ENCODE measurements at regions not wholly inside any gene's neighbourhood (a gene's known extent, or its start where the extent isn't known, plus 50 kb on each side); places are given as distances from the start of the nearest gene placed in this dataset.
A peak's percentile ranks its signal among the peaks of the same experiment; 100 is the strongest.
"Not testable (repeated sequence)": the region's sequence is repeated elsewhere in the genome, so short reads cannot be mapped to it uniquely, and the experiment has no call there.

DNA sequence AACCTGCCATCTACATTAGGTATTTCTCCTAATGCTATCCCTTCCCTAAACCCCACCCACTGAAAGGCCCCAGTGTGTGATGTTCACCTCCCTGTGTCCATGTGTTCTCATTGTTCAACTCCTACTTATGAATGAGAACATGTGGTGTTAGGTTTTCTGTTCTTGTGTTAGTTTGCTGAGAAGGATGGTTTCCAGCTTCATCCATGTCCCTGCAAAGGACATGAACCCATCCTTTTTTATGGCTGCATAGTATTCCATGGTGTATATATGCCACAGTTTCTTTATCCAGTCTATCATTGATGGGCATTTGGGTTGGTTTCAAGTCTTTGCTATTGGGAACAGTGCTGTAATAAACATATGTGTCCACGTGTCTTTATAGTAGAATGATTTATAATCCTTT is 149.2 kb downstream of the PCDH7 start:
- DNase-seq (ENCODE audit: low read depth) = not testable (repeated sequence)

GRCh38 chr4:30870513-30870912 is 150.3 kb downstream of the PCDH7 start:
- DNase-seq (ENCODE audit: low read depth) = no peak

DNA sequence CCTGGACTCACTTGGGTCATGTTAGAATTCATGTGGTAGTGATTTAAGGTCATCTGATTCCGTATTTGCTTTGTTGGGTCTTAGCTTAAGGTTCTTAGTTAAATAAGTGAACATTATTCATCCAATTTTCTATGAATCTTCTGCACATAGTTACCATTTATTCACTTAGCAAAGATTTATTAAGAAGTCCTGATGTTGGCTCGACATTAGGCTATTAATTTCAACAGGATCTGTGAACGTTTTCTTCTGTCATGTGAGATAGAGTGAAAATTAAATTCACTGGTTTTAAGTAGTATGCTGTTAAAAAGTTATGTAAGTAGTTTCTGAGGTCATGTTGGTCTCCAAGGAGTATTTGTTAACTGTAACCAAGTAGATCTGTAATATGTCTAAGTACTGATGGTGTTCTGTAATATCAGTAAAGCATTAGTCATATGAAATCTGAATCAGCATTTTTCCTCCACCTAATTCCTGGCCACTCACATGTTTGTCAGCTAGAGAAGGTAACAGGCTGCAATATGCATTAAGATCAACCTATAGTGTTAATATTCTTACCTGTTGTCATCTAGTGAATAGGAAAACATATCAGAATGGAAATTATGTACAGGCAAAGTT is 155.6 kb downstream of the PCDH7 start:
- peak; percentile 56 for DNase-seq (ENCODE audit: low read depth)

- DNase-seq (ENCODE audit: low read depth) = no peak
Observed at GRCh38 chr4:30879855-30880598, 159.9 kb downstream of the PCDH7 start.

- DNase-seq (ENCODE audit: low read depth) = no peak
Observed at GRCh38 chr4:30881985-30882384, 161.8 kb downstream of the PCDH7 start.

DNA sequence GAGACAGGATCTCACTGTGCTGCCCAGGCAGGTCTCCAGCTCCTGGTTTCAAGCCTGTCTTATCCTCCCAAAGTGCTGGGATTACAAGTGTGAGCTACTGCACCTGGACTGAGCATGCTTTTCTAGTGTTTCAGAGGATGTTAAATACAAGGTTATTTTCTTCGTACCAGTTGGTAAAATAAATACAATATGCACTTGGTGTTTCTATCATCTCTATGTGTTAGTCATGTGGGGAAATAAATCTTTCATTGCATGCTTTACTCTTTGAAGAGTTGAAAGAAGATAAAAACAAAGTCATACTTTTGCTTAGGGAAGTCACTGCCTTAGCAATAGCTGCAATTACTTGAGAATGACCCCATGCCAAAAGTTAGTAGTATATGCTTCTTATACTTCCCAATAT is 162.3 kb downstream of the PCDH7 start:
- DNase-seq (ENCODE audit: low read depth) = no peak

GRCh38 chr4:30882995-30883675 is 163.0 kb downstream of the PCDH7 start:
- DNase-seq (ENCODE audit: low read depth) = no peak

DNA sequence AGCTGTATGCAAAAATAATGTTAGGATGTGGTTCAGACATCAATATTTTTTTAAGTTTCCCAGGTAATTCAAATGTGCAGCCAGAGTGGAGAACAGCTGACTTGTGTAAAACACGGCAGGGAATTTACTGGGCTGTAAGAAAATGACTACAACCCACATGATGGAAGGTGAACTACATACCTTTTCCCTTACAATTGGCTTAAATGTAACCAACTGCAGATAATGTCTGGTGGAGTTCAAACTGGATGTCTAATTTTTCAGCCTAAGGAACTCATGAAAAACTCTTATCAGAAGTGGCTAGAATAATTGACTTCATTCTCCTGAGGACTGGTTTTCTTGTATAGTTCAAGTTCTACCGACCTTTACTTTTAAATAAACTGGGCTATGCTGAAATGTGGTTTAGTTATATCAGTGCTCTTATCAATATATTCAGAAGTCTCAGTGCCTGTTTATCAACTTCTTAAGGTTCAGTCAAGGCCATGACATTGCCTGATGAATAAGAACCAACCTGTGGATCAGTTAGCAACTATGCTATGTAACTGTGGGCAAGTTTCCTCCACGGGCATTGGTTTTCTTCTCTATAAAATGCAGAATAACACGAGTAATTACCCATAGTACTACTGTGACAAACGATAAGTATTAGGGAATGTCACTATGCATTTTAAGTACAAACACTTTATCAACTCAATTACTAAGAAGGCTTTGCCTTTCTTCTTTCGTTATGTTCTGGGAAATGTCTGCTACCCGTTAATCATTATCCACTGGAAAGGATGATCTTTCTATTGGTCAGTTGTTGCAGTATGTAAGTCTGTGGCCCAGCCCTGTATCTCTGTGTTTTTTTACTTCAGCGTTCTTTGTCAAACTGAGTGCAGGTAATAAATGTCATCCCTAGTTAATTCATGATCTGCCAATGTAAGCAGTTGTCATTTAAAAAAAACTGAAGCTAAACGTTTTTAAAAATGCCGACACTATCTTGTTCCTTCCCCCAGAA is 181.6 kb downstream of the PCDH7 start:
- DNase-seq (ENCODE audit: low read depth) = no peak

GRCh38 chr4:30903502-30904214 is 183.5 kb downstream of the PCDH7 start:
- DNase-seq (ENCODE audit: low read depth) = peak; percentile 42

- no peak for DNase-seq (ENCODE audit: low read depth)
Observed at GRCh38 chr4:30904215-30904555, 184.0 kb downstream of the PCDH7 start.

DNA sequence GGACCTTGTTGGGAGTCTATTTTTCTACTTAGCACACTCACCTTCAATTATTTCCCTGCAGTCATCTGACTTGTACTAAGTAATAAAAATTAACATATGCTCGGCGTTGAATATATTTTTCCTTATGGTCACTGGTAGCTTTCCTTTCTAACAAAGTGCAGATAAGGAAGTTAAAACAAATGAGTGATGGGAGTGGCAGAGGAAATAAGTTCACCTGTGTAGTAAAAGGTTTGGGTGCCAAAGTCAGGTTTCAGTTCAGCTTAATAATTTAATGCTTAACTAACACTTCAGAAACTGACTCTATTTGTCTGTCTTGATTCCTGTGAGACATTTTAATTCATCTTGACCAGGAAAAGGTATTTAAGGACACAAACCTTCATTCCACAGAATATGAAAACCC is 184.4 kb downstream of the PCDH7 start:
- no peak for DNase-seq (ENCODE audit: low read depth)

DNA sequence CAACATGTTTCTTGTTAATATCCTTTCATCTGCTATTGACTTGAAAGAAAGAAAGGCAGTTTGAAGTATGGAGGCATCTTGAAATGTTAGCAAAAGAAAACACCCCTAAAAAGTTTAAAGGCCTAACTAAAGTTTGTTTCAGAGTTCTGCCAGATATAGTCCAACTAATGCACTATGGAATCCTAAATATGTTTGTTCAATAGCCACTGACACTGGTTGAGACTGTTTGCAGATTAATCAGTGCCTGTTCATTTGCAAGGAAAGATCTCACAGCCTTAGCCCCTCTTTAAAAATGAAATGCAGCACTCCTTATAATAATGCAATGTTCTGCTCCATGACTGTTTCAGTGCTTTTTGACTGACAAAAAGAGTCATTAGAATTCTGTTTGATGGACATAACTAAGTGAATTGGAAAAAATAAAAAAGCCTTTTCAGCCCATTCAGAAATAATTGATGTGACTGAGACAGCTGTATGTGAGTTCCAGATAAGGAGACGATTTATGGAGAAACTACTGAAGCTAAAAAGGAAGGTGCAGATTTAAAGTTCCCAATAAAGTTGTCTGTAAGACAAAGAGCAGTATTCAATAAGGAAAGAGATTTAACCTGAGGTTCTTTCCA is 192.0 kb downstream of the PCDH7 start:
- DNase-seq (ENCODE audit: low read depth) = peak; percentile 19

DNA sequence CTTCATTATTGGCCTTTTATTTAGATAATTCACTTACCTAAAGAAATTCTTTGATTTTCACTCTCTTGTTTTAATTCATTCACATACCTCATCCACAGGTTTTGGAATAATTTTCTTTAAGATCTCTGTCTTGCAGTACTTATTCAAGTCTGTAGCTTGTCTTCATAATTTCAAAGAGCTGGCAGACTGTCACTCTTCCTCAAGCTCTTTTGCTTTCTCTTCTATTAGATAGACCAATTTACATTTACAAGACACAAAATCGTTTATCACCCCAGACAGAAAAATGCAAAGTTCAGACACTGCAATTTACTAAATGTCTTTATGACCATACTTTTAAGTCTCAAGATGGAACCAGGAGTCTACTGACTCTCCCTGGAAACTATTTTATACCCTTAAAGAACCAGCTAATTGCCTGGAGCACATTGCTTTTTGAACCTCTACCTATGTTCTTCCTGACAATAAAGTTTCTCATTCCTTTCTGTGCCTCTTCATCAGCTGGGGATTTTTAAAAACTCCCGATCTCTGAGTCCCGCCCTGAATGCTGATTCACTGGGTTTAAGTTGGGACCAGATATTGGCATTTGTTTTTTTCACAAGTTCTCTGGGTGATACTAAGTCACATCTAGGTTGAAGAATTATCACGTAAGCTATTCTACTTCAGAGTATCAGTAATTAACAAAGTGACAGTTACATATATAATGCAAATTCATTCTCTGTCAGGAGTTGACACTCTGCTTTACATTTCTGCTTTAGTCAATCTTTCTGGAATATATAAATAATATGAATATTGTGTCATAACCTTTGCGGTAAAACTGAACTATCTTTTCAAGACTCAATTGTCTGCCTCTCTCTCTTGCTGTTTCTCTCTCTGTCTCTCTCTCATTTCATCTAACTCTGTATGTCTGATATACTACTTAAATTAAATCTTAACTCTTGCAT is 196.4 kb downstream of the PCDH7 start:
- DNase-seq (ENCODE audit: low read depth) = no peak

GRCh38 chr4:30917946-30918345 is 197.8 kb downstream of the PCDH7 start:
- DNase-seq (ENCODE audit: low read depth) = no peak

DNA sequence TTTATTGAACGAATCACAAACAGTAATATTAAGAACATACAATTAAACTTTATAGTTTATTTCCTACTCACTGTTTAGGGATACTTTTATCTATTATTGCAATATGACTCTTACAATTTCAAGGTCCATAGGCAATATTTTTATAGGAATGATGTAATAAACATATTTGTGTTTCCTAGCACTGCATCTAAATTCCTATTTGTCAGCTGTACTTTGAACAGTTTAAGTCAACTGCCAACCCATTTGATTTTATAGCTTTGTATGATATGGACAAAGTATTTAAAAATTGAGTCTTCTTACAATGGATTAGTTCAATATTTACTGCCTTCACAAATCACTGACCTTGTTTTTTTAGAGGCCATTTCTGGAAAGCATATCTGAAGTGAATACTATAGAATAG is 199.3 kb downstream of the PCDH7 start:
- no peak for DNase-seq (ENCODE audit: low read depth)

- DNase-seq (ENCODE audit: low read depth) = no peak
Observed at GRCh38 chr4:30920043-30920442, 199.9 kb downstream of the PCDH7 start.

- DNase-seq (ENCODE audit: low read depth) = no peak
Observed at GRCh38 chr4:30922625-30923024, 202.5 kb downstream of the PCDH7 start.

- peak; percentile 17 for DNase-seq (ENCODE audit: low read depth)
Observed at GRCh38 chr4:30924495-30924894, 204.3 kb downstream of the PCDH7 start.

DNA sequence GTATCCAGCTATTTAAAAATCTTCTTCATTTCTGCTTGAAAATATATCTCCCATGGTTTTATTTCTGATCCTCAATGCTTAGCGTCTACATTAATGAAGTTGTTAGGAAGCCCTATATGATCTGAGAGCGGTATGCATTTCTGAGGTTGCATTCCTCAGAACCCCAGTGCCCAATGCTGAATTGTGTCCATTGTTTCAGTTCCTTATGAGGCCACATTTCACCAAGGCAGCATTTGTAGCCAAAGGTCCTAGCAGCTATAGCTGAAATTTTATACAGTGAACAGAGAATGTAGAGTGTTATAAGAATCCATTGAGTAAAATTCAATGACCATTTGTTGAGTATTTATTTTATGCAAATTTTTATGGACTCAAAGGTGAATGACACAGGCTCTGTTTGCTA is 209.5 kb downstream of the PCDH7 start:
- DNase-seq (ENCODE audit: low read depth) = no peak

- DNase-seq (ENCODE audit: low read depth) = no peak
Observed at GRCh38 chr4:30930276-30930675, 210.1 kb downstream of the PCDH7 start.

All from LHCN-M2 (cell line).